NCI-H1105 (cell line): ENCODE measurements at regions not wholly inside any gene's neighbourhood (a gene's known extent, or its start where the extent isn't known, plus 50 kb on each side); places are given as distances from the start of the nearest gene placed in this dataset.

Experiments used
- DNase-seq: peaks from one replicate; lab custom pipeline; 2025; lab: John Stamatoyannopoulos, UW

DNA sequence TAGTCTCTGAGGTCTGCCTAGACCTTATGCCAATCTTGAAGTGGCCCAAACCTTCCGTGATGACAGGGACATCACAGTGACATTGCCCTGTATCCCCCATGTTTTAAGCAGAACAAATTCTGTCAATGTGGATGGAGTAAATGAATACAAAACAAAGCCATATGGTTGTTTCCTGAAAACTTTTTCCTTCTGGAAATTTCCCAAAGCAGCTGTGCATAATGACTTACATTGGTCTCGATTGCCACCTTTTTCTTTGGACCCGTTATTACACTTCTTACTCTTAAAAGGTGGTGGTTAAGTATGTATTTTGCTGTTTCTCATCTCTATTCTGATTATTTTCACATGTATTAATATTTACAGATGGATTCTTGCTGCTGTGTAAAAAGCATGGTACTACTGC, 411.2 kb upstream of the KLF6 start:
- DNase-seq, result no peak

DNA sequence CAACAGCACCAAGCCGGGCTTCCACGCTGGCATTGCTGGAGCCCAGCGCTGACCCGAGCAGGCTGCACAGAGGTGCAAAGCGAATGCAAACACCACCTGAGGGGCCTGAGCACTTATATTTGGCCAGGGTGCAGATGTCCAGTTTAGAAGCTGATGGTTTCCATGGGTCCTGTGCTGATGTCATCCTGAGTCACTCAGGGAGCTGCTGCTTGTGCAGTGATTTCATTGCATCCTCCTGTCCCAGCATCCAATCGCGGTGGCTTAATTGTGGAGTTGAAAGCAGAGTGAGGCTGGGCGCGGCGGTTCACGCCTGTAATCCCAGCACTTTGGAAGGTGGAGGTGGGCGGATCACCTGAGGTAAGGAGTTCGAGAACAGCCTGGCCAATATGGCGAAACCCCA, 410.2 kb upstream of the KLF6 start:
- no peak for DNase-seq

DNA sequence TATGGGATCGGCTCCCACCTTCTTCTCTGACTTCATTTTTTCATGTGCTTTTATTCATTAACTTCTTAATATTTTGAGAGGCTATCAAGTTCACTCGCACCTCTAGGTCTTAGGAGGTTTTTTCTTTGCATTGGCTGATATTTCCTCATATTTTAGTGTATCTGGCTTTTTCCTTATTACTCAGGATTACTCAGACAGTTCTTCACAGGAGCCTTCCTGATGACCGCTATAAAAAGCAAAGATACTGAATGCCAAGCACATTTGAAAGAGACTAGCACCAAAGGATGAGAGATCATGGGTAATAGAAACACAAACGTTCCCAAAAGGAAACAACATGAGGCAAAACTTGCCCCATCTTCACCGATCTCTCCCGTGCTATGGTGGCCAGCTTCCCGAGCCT, 409.2 kb upstream of the KLF6 start:
- no peak for DNase-seq

DNA sequence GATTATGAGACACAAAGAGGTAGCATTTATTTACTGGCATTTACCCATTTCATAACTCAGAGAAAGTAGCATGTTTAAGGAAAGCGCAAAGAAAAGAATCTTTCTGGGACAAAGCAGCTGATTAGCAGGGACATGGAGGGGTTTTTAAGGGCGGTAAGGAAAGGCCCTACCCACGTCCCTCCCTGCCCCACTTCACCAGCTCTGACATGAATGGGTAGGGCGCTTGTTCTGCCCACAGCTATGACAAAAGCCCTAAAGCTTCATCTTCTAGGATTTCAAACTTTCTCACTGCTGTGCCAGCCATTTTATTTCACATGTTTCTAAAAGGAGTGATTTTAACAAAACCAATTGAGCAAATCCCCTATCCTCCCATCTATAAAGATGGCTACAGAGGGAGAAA, 406.9 kb upstream of the KLF6 start:
- no peak for DNase-seq

DNA sequence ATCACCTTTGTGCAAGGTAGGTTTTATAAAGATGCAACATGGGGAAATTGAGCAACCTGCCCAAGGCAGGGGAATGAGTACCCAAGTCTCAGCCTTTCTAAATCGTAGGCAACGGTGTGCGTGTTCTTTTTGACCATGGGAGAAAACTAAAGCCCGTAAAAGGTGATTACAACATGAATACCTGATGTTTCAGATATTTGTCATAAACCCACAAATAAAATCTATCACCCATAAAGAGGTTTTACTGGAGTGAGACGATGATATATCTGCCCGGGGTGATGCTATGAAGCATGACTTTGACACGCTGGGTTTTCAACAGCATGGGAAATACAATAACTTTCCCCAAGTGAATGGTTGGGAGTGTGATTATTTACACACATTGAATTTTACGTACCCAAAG, 406.3 kb upstream of the KLF6 start:
- DNase-seq, result no peak

DNA sequence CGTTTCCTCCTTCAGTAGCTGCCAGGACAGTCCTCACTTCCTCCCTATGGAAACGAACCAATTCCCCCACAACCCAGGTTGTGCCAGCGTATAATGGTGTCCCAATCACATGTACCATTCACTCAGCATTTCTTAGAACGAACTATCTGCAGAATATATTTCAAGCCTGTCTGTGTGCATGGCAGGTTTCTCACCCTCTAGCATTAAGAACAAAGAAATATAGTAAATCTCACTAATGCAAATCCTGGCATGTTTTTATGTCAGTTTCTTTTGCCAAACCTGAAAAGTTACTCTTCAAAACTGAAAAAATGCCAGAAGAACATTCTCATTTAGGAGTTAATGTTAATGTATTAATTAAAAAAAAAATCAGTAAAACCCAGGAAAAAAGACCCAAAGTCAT, 405.9 kb upstream of the KLF6 start:
- no peak for DNase-seq

DNA sequence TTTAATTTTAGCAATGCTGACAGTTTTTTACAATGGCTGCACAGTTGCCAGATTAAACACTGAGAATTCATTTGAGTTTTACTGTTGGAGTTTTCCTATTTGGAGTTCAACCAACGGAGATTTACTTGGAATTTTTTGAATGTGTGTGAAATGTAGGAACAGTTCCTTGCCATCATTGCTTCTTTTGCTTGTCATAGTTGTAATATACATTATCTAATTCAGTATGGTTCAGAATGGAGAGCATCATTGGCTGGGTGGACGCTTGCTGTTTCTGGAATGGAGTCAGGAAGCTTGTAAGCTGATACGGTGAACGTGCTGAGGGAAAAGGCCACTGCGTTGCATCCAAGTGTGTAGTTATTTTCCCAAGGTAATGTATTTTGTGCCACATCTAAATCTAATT, 404.3 kb upstream of the KLF6 start:
- DNase-seq, result no peak

DNA sequence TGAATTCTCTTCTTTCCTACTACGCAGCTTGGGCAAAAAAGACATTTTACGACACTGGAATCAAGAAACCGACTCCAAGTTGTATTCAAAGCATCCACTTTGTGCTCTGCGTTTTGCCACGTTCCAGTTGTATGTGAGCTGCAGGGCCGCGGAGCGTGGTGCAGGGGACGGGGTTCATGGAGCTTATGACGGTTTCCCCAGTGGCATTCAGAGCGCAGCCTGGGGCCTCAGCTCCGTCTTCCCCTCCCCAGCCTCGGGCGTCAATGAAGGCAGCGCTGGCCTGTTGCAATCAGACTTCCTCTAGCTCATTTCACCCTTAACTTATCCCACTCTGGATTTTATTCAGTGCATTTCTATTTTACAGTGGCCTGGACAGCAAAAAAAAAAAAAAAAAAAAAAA, 403.4 kb upstream of the KLF6 start:
- DNase-seq, result no peak

DNA sequence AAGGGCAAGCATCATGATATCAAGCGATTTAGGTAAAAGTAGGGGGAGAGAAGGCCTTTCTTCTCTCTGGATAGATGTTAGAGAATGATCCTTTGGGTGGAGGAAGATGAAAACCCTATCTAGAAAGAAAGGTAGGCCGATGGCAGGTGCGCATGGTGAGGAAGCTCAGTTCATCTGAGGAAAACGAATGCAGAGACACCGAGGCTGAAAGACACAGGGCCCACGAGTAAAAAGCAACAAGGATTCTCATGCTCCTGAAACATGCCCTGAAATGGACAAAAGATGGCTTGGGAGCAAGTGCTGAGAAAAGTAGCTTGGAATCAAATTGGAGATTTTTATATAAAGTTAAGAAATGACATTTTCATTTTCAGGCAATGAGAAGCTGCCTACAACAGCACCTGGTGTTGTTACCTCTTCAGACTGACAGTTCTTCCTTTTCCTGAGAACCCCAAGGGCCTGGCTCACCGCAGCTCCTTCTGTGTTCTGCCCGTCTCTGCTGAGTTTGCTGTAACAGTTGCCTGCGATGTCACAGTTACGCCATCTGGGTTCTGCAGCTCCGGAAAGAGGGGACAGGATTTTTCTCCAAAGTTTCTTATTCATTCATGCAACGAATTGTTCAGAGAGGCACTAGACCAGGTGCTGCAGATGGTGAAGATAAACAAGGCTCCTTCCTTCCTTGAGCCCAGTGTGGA, 402.0 kb upstream of the KLF6 start:
- no peak for DNase-seq

DNA sequence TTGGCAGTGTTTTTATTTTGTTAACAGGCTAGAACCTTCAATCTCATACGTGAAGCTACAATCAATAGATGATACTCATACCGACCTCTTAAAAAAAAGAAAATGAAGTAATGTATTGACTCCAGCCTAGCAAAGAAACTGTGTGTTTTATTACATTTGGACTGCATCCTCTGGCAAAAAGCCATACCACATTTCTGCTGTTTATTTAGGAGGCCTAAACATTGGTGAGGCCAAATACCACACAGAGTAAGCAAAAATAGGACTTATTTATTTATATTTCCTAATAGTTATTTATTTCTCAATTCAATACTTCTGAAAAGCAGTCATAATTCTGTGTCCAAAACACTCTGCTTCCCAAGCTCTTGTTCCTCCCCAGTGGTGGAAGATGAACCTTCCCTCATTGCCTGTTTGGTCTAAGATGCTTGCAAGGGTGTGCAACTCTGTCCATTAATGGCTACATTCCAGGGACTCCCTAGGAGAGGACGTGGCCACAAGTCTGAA, 398.8 kb upstream of the KLF6 start:
- no peak for DNase-seq

DNA sequence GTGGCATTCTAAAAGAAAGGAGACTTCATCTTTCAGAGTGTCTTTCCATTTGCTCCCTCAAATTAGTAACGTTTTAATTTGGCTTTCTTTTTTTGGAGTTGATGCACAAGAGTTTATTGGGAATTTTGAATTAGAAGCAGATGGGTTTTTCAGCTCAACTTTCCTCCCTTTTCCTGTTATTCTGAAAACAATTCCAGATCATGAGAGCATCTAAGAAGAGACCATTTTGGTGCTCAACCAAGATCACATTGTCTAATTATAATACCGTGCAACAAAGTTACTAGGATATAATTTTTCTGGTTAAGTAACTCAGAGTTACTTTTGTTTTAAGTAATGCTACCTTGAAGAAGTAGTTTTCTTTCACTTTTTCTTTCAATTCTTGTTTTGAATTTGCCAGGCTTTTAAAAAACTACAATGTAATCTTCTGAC, 396.6 kb upstream of the KLF6 start:
- DNase-seq, result no peak

DNA sequence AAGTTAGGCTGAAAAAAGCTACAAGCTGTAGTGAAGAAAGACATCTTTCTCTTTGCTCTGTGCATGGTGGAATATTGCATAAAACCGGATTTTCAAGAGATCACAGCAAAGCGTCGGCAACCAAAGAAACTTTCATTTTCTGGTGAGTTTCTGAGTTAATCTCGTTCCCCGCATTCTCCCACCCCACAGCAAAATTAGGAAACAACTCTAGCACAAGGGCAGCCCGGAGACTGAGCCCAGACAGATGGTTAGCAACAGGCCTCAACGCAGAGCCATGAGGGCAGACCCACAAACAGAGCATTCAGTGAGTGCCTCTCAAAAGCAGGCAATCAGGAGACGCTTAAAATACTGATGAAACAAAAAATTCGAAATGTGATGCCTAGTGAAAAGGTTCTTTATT, 396.1 kb upstream of the KLF6 start:
- DNase-seq, result no peak

DNA sequence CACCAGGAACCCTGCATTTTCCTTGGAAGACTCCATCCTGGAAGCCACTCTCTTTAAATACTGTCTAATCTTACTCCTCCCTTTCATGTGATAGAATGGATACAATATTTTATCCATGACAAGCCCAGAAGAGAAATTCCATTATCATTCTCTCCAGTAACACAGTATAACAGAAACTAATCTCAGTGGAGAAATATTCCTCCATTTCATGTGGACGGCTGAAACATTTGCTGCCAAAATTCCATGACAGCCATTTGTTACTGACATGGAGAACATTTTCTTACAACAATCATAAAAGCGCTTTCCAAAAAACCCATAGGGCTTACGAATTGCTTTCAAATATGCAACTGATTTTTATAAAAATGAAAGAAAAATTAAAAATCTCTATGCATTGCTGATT, 392.8 kb upstream of the KLF6 start:
- DNase-seq, result no peak

DNA sequence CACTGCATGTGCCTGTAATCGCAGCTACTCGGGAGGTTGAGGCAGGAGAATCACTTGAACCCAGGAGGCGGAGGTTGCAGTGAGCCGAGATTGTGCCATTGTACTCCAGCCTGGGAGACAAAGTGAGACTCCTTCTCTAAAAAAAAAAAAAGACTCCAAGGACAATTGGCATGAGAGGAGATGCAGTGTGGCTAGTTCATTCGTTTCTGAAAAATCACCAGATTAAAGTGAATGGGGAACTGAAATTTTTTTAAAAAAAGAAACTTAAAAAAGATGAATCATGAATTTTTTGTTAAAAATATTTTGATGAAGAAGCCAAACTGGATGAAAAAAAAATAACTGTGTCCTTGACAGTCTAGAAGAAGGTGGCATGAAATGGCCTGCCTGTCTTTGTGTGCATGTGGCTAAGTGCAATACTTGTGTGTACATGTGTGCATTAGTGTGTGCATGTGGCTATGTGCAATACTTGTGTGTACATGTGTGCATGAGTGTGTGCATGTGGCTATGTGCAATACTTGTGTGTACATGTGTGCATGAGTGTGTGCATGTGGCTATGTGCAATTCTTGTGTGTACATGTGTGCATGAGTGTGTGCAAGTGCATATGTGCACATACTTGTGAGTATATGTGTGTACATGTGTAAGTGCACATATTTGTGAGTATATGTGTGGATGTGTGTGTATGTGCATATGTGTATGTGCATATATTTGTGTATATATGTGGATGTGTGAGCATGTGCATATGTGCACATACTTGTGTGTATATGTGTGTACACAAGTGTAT, 391.7 kb upstream of the KLF6 start:
- DNase-seq, result no peak

DNA sequence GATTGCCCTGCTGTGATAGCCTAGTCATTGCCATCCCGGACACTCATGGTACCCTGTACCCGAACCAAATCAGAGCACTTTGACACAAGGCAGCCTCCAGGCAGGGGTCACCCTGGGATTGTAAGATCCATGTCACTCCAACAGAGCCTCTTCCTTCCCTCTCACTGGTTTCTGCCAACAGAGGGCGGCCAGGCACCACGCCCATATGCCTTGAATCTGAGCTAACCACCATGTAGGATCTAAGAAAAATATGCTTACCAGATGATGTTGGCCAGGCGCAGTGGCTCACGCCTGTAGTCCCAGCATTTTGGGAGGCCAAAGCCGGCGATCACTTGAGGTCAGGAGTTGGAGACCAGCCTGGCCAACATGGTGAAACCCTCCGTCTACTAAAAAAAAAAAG, 389.2 kb upstream of the KLF6 start:
- no peak for DNase-seq

DNA sequence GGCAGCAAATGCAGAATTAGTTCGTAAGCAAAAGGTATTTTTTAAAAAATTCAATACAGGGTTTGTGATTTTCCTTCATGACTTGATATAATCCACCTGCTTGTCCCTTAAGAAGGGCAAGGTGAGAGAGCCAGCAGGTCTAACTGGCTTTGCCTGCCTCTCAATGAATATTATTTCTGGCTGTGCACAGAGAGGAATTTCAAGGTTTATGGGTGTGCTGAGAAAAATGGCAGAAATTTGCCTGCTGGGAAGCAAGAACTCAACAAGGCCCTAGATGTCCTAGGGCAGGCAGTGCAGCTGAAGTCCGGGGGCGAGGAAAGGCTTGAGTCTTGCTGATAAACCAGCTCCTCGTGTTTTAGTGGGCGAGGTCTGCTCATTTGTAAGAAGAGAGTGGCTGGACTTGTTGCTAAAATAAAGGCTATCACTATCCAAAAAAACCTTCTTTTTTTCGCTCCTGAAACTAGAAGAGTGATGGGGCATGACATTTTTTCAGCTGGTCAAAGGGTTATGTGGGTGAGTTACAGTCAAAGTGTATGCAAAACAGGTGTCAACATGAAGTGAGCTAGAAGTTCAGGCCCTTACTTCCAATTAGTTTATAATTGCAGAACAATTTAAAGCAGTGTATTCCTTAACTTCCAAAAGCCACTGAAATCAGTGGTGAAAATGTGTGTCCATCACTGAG, 385.8 kb upstream of the KLF6 start:
- no peak for DNase-seq

DNA sequence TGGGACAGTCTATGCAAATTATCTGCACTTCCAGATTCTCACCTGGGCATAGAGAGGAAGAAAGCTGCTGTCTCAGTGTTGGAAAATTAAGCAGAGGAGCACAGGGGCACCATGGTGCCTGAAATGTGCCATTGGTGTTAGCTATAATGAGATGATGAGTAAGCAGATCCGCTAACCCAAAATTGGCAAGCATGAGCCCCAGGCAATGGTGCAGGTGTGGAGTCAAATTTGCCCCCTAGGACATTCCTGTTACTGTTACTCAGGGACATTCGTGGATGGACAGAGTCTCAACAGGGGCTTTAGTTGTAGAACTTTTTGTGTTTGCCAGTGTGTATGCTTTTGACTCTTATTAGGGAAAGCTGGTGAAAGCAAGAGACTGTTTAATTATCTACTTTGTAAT, 385.2 kb upstream of the KLF6 start:
- DNase-seq, result no peak

DNA sequence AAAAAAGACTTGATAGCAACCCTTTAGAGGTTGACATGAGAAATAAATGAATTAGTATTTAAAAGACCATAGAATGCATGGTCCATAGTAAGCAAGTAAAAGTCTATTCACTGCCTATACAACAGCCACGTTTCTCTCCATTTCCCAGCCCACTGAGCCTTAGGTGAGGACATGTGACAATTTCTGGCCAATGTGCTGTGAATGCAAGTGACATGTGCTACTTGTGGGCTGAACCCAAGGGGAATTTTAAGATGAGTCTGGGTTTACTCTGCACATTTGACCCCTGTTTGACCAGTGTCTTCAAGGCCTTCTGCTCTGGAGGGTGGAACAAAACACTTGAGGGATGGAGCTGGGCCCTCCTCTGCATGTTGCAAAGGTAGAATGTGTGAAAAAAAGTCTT, 384.4 kb upstream of the KLF6 start:
- no peak for DNase-seq

DNA sequence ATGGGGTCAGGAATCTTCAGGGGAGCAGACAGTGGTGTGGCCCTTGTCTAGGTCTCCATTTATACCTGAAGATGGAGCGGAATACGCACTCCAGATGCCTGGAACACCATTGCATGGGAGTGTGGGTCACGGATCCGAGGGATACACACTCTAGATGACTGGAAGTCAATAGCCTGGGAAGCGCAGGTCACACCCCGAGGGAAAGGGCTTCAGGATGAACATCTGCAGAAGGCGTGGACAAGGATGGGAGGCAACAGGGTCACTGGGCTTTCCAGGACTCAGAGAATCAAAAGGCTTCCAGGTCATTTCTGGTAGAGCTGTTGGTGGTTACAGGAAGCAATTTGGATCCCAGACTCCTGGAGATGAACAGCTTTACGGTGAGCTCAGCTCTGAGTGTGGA, 382.2 kb upstream of the KLF6 start:
- no peak for DNase-seq

DNA sequence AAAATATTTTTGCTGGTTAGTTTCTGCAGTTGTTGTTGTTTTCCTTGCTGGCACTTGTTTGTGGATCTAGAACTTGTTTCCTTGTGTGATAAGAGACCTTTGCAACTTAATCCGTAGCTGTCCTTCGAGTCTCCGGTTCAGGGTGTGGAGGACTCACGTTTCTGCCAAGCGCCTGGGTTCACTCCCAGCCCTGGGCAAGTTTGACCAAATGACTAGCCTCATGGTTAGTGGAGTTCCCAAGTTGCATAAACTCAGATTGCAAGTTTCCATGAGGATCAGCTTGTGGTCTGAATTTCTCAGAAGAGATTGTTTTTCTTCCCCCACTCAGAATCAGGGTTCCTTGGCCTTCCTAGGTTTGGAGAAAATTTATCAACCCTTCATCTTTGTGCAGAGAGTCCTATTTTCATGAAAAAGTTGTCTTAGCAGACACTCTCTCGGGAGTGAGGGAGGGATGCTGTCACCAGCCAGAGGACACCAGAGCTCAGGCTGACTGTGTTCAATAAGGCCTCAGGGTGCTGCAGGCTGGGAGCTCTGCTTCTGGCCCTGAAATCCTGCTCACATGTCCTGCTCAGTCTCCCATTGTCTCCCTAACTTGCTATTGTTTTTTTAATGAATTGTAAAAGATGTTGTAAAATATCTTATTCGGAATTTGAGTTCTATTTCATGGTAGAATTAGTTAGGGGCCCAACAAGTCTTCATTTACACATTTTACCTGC, 377.7 kb upstream of the KLF6 start:
- DNase-seq, result no peak

DNA sequence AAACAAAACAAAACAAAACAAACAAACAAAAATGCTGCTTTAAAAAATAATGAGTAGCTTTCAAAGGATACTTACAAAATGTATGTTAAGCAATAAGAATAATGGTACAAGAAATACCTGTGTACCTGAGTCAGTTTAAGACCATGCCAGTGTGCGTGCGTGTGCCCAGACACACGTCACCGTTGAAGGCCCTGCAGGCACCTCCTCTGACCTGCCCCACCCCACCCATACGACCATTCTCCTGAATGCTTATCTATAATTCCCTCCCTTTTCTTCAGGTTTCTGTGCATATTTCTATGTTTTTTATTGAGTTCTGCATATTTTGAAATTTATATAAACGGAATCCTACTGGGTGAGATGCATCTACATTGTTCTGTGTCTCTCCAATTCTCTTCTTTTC, 374.2 kb upstream of the KLF6 start:
- no peak for DNase-seq

DNA sequence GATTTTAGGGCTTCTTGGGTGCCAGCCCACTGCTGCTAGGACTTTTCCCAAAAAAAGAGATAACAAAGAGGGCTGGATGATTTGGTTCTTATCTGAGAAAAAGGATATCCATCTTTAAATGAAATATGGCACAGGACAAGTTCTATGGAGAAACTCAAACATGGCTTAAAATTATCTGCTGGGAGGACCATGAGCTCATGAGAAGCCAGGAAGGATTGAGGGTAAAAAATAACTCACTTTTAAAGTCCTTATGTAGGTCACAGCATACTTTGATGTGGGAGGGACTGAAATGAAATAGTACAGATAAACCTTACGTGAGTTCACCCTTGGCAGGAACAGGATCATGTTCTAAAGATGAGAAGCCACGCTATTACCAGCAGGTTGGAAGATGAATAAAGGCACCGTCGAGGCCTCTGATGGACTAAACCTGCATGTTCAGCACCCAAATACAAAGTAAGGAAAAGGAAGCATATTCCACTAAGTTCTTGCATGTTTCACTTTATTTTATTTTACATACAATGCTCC, 369.2 kb upstream of the KLF6 start:
- no peak for DNase-seq
